SH-SY5Y (cell line): ENCODE measurements at regions not wholly inside any gene's neighbourhood (a gene's known extent, or its start where the extent isn't known, plus 50 kb on each side); places are given as distances from the start of the nearest gene placed in this dataset.

Experiments used
- GATA2 ChIP-seq: IDR thresholded peaks from 2 replicates; pipeline ENCODE4 v1.6.1; 2011; ENCODE audit warnings: mild to moderate bottlenecking, low read depth, low read length
- GATA3 ChIP-seq: IDR thresholded peaks from 2 replicates; pipeline ENCODE4 v1.6.1; 2011; ENCODE audit warnings: low read depth, mild to moderate bottlenecking, low read length, moderate library complexity

- TF ChIP-seq GATA2: no peak
- no peak for TF ChIP-seq GATA3
These were observed 71.3 kb upstream of the PODXL start for GRCh38 chr7:131627735-131628190.
